CD4-positive, alpha-beta memory T cell (primary cell): ENCODE measurements at regions not wholly inside any gene's neighbourhood (a gene's known extent, or its start where the extent isn't known, plus 50 kb on each side); places are given as distances from the start of the nearest gene placed in this dataset.

Source experiments
- CTCF ChIA-PET: fragments of 350-600 bp; sonication (Branson Sonifier 250); formaldehyde crosslinking; loops from one replicate; lab custom pipeline; 2021; ENCODE audit warnings: inconsistent platforms; ENCODE audit not compliant: partially characterized antibody; lab: Charles Lee
- POLR2A ChIA-PET: fragments of 350-600 bp; sonication (Branson Sonifier 250); formaldehyde crosslinking; loops from one replicate; lab custom pipeline; 2021; ENCODE audit not compliant: partially characterized antibody; lab: Charles Lee
- DNase-seq, 5 donors: peaks; one replicate each; pipeline versions ENCODE4 v3.0.0 to v3.0.0-alpha.2; 2020 to 2022; ENCODE audit warnings: mixed read lengths in 1 of 5
- H3K27ac ChIP-seq: one replicate; pipeline ENCODE4 v1.7.0; 2013; ENCODE audit warnings: low read depth, low read length
- H3K27me3 ChIP-seq: 2 replicates; pipeline ENCODE4 v1.7.0; 2013; ENCODE audit warnings: mild to moderate bottlenecking, low read length, moderate library complexity; ENCODE audit not compliant: insufficient read depth
- H3K36me3 ChIP-seq: 2 replicates; pipeline ENCODE4 v1.7.0; 2013; ENCODE audit warnings: mild to moderate bottlenecking, low read length, moderate library complexity; ENCODE audit not compliant: insufficient read depth
- H3K4me1 ChIP-seq: 2 replicates; pipeline ENCODE4 v1.7.0; 2013; ENCODE audit warnings: mild to moderate bottlenecking, low read length, moderate library complexity; ENCODE audit not compliant: insufficient read depth
- H3K4me3 ChIP-seq, 2 donors: one replicate each; pipeline ENCODE4 v1.7.0; 2013; ENCODE audit warnings: low read length in 2 of 2, mild to moderate bottlenecking in 1 of 2
- H3K9me3 ChIP-seq, 2 donors: one replicate each; pipeline ENCODE4 v1.7.0; 2013; ENCODE audit warnings: low read length in 2 of 2, control low read depth in 1 of 2; ENCODE audit not compliant: control insufficient read depth in 1 of 2
- H3K27ac Mint-ChIP-seq, 7 donors: one replicate each; pipeline ENCODE4 v1.8.0; 2020 to 2021; ENCODE audit warnings: mixed read lengths in 7 of 7, mild to moderate bottlenecking in 6 of 7, inconsistent platforms in 3 of 7, moderate library complexity in 3 of 7
- H3K27me3 Mint-ChIP-seq, 2 donors: one replicate each; pipeline ENCODE4 v1.8.0; 2020 to 2021; ENCODE audit warnings: mixed read lengths in 2 of 2
- H3K36me3 Mint-ChIP-seq, 2 donors: one replicate each; pipeline ENCODE4 v1.8.0; 2020 to 2021; ENCODE audit warnings: mixed read lengths in 2 of 2, inconsistent platforms in 1 of 2, mild to moderate bottlenecking in 1 of 2
- H3K4me1 Mint-ChIP-seq, 4 donors: one replicate each; pipeline ENCODE4 v1.8.0; 2020 to 2021; ENCODE audit warnings: mixed read lengths in 4 of 4, mild to moderate bottlenecking in 1 of 4
- H3K4me3 Mint-ChIP-seq, 8 donors: one replicate each; pipeline ENCODE4 v1.8.0; 2020 to 2021; ENCODE audit warnings: mixed read lengths in 8 of 8, mild to moderate bottlenecking in 7 of 8, moderate library complexity in 6 of 8, inconsistent platforms in 3 of 8
- H3K9me3 Mint-ChIP-seq, 8 donors: one replicate each; pipeline ENCODE4 v1.8.0; 2020 to 2021; ENCODE audit warnings: mixed read lengths in 8 of 8, mild to moderate bottlenecking in 5 of 8, inconsistent platforms in 3 of 8, moderate library complexity in 1 of 8
- intact Hi-C: fragments of 100-400 bp; cut with micrococcal nuclease; formaldehyde crosslinking; loops from one replicate; pipeline ENCODE4 v1.15.1; 2023

GRCh38 chr4:12231098-12231497 is 802.4 kb upstream of the HS3ST1 start:
- intact Hi-C loops: no loop called here
- H3K4me1 ChIP-seq: no peaks in the 10 kb centered on the region
- H3K36me3 ChIP-seq: no peaks in the 10 kb centered on the region
- ChIA-PET POLR2A (no interaction called here), CTCF (no interaction called here)
- H3K27me3 ChIP-seq: no peaks in the 10 kb centered on the region
- DNase-seq: no peak
- no peak overlapping the region for H3K27ac ChIP-seq
- no peaks in the 10 kb centered on the region for H3K27me3 Mint-ChIP-seq
- H3K4me3 ChIP-seq: no peak overlapping the region
- no peaks in the 10 kb centered on the region for H3K9me3 ChIP-seq
- H3K9me3 Mint-ChIP-seq: peaks cover 0 to 18% (median 7%) of the 10 kb centered on the region in 8 donors
- no peak overlapping the region for H3K4me3 Mint-ChIP-seq
- H3K27ac Mint-ChIP-seq: no peak overlapping the region
- no peaks in the 10 kb centered on the region for H3K4me1 Mint-ChIP-seq
- no peaks in the 10 kb centered on the region for H3K36me3 Mint-ChIP-seq

GRCh38 chr4:12221031-12221430 is 792.3 kb upstream of the HS3ST1 start:
- no peak overlapping the region for H3K4me3 Mint-ChIP-seq
- H3K36me3 Mint-ChIP-seq: no peaks in the 10 kb centered on the region
- H3K9me3 ChIP-seq: no peaks in the 10 kb centered on the region
- no peaks in the 10 kb centered on the region for H3K27me3 Mint-ChIP-seq
- DNase-seq: no peak
- no peak overlapping the region for H3K27ac Mint-ChIP-seq
- CTCF ChIA-PET: no interaction called here
- no peak overlapping the region for H3K4me3 ChIP-seq
- no peak overlapping the region for H3K27ac ChIP-seq
- no peaks in the 10 kb centered on the region for H3K4me1 ChIP-seq
- H3K36me3 ChIP-seq: no peaks in the 10 kb centered on the region
- intact Hi-C loops: no loop called here
- no peaks in the 10 kb centered on the region for H3K4me1 Mint-ChIP-seq
- H3K27me3 ChIP-seq: no peaks in the 10 kb centered on the region
- POLR2A ChIA-PET: no interaction called here
- peaks cover 0 to 14% (median 1%) of the 10 kb centered on the region in 8 donors for H3K9me3 Mint-ChIP-seq

- no peak overlapping the region for H3K27ac Mint-ChIP-seq
- no peaks in the 10 kb centered on the region for H3K36me3 Mint-ChIP-seq
- ChIA-PET CTCF (no interaction called here), POLR2A (no interaction called here)
- intact Hi-C loops: no loop called here
- no peak overlapping the region for H3K4me3 ChIP-seq
- no peaks in the 10 kb centered on the region for H3K36me3 ChIP-seq
- H3K27me3 Mint-ChIP-seq: no peaks in the 10 kb centered on the region
- H3K27me3 ChIP-seq: no peaks in the 10 kb centered on the region
- no peak for DNase-seq
- no peaks in the 10 kb centered on the region for H3K4me1 Mint-ChIP-seq
- H3K4me1 ChIP-seq: no peaks in the 10 kb centered on the region
- no peak overlapping the region for H3K4me3 Mint-ChIP-seq
- H3K27ac ChIP-seq: no peak overlapping the region
- no peaks in the 10 kb centered on the region for H3K9me3 ChIP-seq
- H3K9me3 Mint-ChIP-seq: peaks cover 0 to 4% (median 0%) of the 10 kb centered on the region in 8 donors
These were observed 782.9 kb upstream of the HS3ST1 start for GRCh38 chr4:12211636-12212035.

- Histone ChIP-seq H3K27ac (no peak overlapping the region), H3K4me3 (no peak overlapping the region), H3K9me3 (no peaks in the 10 kb centered on the region), H3K27me3 (no peaks in the 10 kb centered on the region), H3K36me3 (no peaks in the 10 kb centered on the region), H3K4me1 (no peaks in the 10 kb centered on the region)
- no peak for DNase-seq
- intact Hi-C loops: no loop called here
- Mint-ChIP-seq H3K36me3 (no peaks in the 10 kb centered on the region), H3K9me3 (peaks cover 0 to 7% (median 3%) of the 10 kb centered on the region in 8 donors), H3K27ac (no peak overlapping the region), H3K4me3 (no peak overlapping the region), H3K27me3 (no peaks in the 10 kb centered on the region), H3K4me1 (no peaks in the 10 kb centered on the region)
- ChIA-PET CTCF (no interaction called here), POLR2A (no interaction called here)
These were observed 778.7 kb upstream of the HS3ST1 start for GRCh38 chr4:12207396-12207795.

GRCh38 chr4:12206091-12206490 is 777.4 kb upstream of the HS3ST1 start:
- Histone ChIP-seq H3K27ac (no peak overlapping the region), H3K4me3 (no peak overlapping the region), H3K36me3 (no peaks in the 10 kb centered on the region), H3K27me3 (no peaks in the 10 kb centered on the region), H3K4me1 (no peaks in the 10 kb centered on the region), H3K9me3 (no peaks in the 10 kb centered on the region)
- no peak for DNase-seq
- Mint-ChIP-seq H3K27ac (no peak overlapping the region), H3K36me3 (no peaks in the 10 kb centered on the region), H3K4me3 (no peak overlapping the region), H3K9me3 (peaks cover 0 to 7% (median 3%) of the 10 kb centered on the region in 8 donors), H3K27me3 (no peaks in the 10 kb centered on the region), H3K4me1 (no peaks in the 10 kb centered on the region)
- POLR2A ChIA-PET: no interaction called here
- intact Hi-C loops: no loop called here
- CTCF ChIA-PET: no interaction called here

- Histone ChIP-seq H3K36me3 (no peaks in the 10 kb centered on the region), H3K27ac (no peak overlapping the region), H3K4me3 (no peak overlapping the region), H3K9me3 (no peaks in the 10 kb centered on the region), H3K27me3 (no peaks in the 10 kb centered on the region), H3K4me1 (no peaks in the 10 kb centered on the region)
- Mint-ChIP-seq H3K9me3 (peaks cover 0 to 12% (median 3%) of the 10 kb centered on the region in 8 donors), H3K4me1 (no peaks in the 10 kb centered on the region), H3K27me3 (no peaks in the 10 kb centered on the region), H3K27ac (no peak overlapping the region), H3K4me3 (no peak overlapping the region), H3K36me3 (no peaks in the 10 kb centered on the region)
- intact Hi-C loops: no loop called here
- no peak for DNase-seq
- ChIA-PET POLR2A (no interaction called here), CTCF (no interaction called here)
These were observed 775.3 kb upstream of the HS3ST1 start for GRCh38 chr4:12203945-12204344.

GRCh38 chr4:12200226-12200625 is 771.5 kb upstream of the HS3ST1 start:
- CTCF ChIA-PET: no interaction called here
- no peak overlapping the region for H3K4me3 Mint-ChIP-seq

GRCh38 chr4:12186526-12186925 is 757.8 kb upstream of the HS3ST1 start:
- Histone ChIP-seq H3K4me3 (no peak overlapping the region), H3K27me3 (no peaks in the 10 kb centered on the region), H3K36me3 (no peaks in the 10 kb centered on the region), H3K27ac (no peak overlapping the region), H3K9me3 (no peaks in the 10 kb centered on the region), H3K4me1 (no peaks in the 10 kb centered on the region)
- intact Hi-C loops: no loop called here
- no peak for DNase-seq
- Mint-ChIP-seq H3K27me3 (no peaks in the 10 kb centered on the region), H3K4me3 (no peak overlapping the region), H3K9me3 (peaks cover 0 to 11% (median 2%) of the 10 kb centered on the region in 8 donors), H3K4me1 (no peaks in the 10 kb centered on the region), H3K27ac (no peak overlapping the region), H3K36me3 (no peaks in the 10 kb centered on the region)
- POLR2A ChIA-PET: no interaction called here
- CTCF ChIA-PET: no interaction called here

More at GRCh38 chr4:12200226-12200625, 771.5 kb upstream of the HS3ST1 start:
- Mint-ChIP-seq H3K9me3 (peaks cover 0 to 14% (median 7%) of the 10 kb centered on the region in 8 donors), H3K36me3 (no peaks in the 10 kb centered on the region), H3K27ac (no peak overlapping the region), H3K4me1 (no peaks in the 10 kb centered on the region), H3K27me3 (no peaks in the 10 kb centered on the region)
- H3K27ac ChIP-seq: no peak overlapping the region
- H3K9me3 ChIP-seq: peaks cover 0 to 7% of the 10 kb centered on the region in 2 donors
- intact Hi-C loops: no loop called here
- no peak overlapping the region for H3K4me3 ChIP-seq
- POLR2A ChIA-PET: no interaction called here
- no peaks in the 10 kb centered on the region for H3K27me3 ChIP-seq
- DNase-seq: no peak
- H3K36me3 ChIP-seq: no peaks in the 10 kb centered on the region
- H3K4me1 ChIP-seq: no peaks in the 10 kb centered on the region
